Kidney (tissue), 13 donors: ENCODE measurements at regions not wholly inside any gene's neighbourhood (a gene's known extent, or its start where the extent isn't known, plus 50 kb on each side); places are given as distances from the start of the nearest gene placed in this dataset.
"Not testable (repeated sequence)": the region's sequence is repeated elsewhere in the genome, so short reads cannot be mapped to it uniquely, and the experiment has no call there.

Experiments
- DNase-seq, 5 donors: peaks; one replicate each; pipeline ENCODE4 v3.0.0-alpha.2; 2013 to 2020
- FAIRE-seq: peaks from 2 replicates; lab custom pipeline; 2012; peaks lifted over from hg19 to GRCh38; lab: Jason Lieb, UNC
- H3K27ac ChIP-seq, 2 donors: one replicate each; pipeline ENCODE4 v1.7.0; 2013; ENCODE audit warnings: low read depth in 2 of 2, low read length in 2 of 2, inconsistent platforms in 1 of 2
- H3K27me3 ChIP-seq: one replicate; pipeline ENCODE4 v1.7.1; 2013; ENCODE audit warnings: low read length, inconsistent platforms; ENCODE audit not compliant: control insufficient read depth, insufficient read depth
- H3K36me3 ChIP-seq, 3 donors: one replicate each; pipeline versions ENCODE4 v1.7.0 to v1.7.1; 2013; ENCODE audit warnings: low read length in 3 of 3, control low read depth in 1 of 3, inconsistent platforms in 1 of 3; ENCODE audit not compliant: insufficient read depth in 3 of 3, control insufficient read depth in 2 of 3
- H3K4me1 ChIP-seq, 3 donors: one replicate each; pipeline versions ENCODE4 v1.7.0 to v1.7.1; 2013; ENCODE audit warnings: low read length in 3 of 3, inconsistent platforms in 1 of 3, low read depth in 1 of 3; ENCODE audit not compliant: control insufficient read depth in 2 of 3, insufficient read depth in 2 of 3
- H3K4me3 ChIP-seq, 3 donors: one replicate each; pipeline versions ENCODE4 v1.7.0 to v1.8.1; 2013; ENCODE audit warnings: low read length in 3 of 3, control low read depth in 1 of 3, inconsistent platforms in 1 of 3
- H3K9ac ChIP-seq, 3 donors: one replicate each; pipeline versions ENCODE4 v1.7.0 to v1.7.1; 2013; ENCODE audit warnings: low read length in 3 of 3, control low read depth in 1 of 3, inconsistent platforms in 1 of 3
- H3K9me3 ChIP-seq, 3 donors: one replicate each; pipeline versions ENCODE4 v1.7.0 to v1.7.1; 2013; ENCODE audit warnings: low read length in 3 of 3, control low read depth in 1 of 3, inconsistent platforms in 1 of 3; ENCODE audit not compliant: control insufficient read depth in 2 of 3, insufficient read depth in 1 of 3
- intact Hi-C: fragments of 100-400 bp; cut with DNase I; formaldehyde crosslinking; loops from one replicate; pipeline ENCODE4 v1.11.1; 2022
- TF ChIP-seq, protein P1 (sequence below): IDR thresholded peaks from 3 replicates; pipeline ENCODE4 v1.5.1; 2012; ENCODE audit warnings: mild to moderate bottlenecking, moderate library complexity, borderline replicate concordance; ENCODE audit not compliant: insufficient read depth; ENCODE audit errors: extremely low read depth
- donor health status: control.
- donor health status: control.
- donor health status: control.
- donor health status: control.
- donor health status: control.
- donor health status: DM: yes; HTN: yes; CAD: no.
- donor health status: Normal renal cell carcinoma (clear cell type).

DNA sequence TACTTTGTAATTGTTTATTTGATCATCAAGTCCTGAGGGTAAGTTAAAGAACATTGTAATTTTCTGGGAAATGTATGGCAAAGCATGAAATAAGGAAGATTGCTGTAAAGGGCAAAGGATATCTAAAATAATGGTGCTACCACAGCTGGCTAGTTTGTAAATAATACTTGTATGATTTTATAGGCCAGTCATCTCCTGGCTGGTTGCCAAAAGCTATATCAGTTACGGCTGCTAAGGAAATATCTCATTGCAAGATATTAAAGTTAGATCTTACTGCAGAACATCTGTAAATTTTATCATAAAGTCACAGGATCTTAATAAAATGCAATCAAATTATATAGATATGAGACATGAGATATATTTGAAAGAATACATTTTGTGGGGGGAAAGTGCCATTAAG lies 150.8 kb upstream of the CXCL13 start:
- intact Hi-C loops: no loop called here
- no peak for FAIRE-seq

DNA sequence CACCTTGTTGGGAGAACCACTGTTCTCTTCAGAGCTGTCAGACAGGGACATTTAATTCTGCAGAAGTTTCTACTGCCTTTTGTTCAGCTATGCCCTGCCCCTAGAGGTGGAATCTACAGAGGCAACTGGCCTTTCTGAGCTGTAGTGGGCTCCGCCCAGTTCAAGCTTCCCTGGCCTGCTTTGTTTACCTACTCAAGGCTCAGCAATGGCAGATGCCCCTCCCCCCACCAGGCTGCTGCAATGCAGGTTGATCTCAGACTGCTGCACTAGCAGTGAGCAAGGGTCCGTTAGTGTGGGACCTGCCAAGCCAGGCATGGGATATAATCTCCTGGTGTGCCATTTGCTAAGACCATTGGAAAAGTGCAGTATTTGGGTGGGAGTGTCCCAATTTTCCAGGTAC lies 141.5 kb upstream of the CXCL13 start:
- H3K36me3 ChIP-seq, H3K9me3 ChIP-seq, H3K27ac ChIP-seq, H3K4me1 ChIP-seq, FAIRE-seq, intact Hi-C loops, H3K4me3 ChIP-seq, DNase-seq, H3K9ac ChIP-seq, H3K27me3 ChIP-seq: not testable (repeated sequence)

More for the DNA sequence above, 150.8 kb upstream of the CXCL13 start:
- no peak overlapping the region for H3K27ac ChIP-seq
- peak in 1 of 5 donors; percentile 18 for DNase-seq
- TF ChIP-seq, protein P1, sequence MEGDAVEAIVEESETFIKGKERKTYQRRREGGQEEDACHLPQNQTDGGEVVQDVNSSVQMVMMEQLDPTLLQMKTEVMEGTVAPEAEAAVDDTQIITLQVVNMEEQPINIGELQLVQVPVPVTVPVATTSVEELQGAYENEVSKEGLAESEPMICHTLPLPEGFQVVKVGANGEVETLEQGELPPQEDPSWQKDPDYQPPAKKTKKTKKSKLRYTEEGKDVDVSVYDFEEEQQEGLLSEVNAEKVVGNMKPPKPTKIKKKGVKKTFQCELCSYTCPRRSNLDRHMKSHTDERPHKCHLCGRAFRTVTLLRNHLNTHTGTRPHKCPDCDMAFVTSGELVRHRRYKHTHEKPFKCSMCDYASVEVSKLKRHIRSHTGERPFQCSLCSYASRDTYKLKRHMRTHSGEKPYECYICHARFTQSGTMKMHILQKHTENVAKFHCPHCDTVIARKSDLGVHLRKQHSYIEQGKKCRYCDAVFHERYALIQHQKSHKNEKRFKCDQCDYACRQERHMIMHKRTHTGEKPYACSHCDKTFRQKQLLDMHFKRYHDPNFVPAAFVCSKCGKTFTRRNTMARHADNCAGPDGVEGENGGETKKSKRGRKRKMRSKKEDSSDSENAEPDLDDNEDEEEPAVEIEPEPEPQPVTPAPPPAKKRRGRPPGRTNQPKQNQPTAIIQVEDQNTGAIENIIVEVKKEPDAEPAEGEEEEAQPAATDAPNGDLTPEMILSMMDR: no peak
- H3K9me3 ChIP-seq: no peaks in the 10 kb centered on the region
- no peak overlapping the region for H3K9ac ChIP-seq
- H3K4me3 ChIP-seq: no peak overlapping the region
- no peaks in the 10 kb centered on the region for H3K27me3 ChIP-seq
- no peaks in the 10 kb centered on the region for H3K36me3 ChIP-seq
- no peaks in the 10 kb centered on the region for H3K4me1 ChIP-seq

DNA sequence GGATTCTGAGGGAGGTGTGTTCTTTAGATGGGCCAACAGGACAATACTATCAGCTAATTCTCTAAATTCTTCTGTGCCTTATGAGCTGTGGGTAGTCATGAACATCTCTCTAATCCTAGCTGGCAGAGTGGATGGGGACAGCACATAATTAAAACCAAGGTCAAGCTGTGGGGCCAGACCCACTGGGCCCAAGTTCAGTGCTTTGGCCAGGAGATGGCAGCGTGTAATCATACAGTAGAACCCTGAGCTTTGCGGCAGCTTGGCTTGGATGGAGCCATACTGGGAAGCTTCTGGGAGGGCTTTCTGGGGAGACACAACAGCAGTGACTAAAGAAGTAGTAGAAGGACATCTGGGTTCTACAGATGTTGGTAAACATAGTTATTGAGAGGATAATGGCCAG lies 140.3 kb upstream of the CXCL13 start:
- Histone ChIP-seq H3K36me3 (no peaks in the 10 kb centered on the region), H3K9me3 (no peaks in the 10 kb centered on the region), H3K27ac (no peak overlapping the region), H3K4me3 (no peak overlapping the region), H3K27me3 (no peaks in the 10 kb centered on the region), H3K9ac (no peak overlapping the region), H3K4me1 (no peaks in the 10 kb centered on the region)
- TF ChIP-seq, protein P1: peak; percentile 14
- FAIRE-seq (no peak), DNase-seq (no peak)
- intact Hi-C loops: no loop called here

DNA sequence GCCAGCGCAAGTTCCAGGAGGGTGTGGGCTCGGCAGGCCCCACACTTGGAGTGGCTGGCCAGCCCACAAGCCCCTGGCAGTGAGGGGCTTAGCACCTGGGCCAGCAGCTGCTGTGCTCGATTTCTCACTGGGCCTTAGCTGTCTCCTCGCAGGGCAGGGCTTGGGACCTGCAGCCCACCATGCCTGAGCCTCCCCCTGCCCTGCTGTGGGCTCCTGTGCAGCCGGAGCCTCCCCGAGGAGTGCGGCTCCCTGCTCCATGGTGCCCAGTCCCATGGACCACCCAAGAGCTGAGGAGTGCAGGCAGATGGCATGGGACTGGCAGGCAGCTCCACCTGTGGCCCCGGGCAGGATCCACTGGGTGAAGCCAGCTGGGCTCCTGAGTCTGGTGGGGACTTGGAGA lies 139.2 kb upstream of the CXCL13 start:
- Histone ChIP-seq H3K4me3 (no peak overlapping the region), H3K9ac (no peak overlapping the region), H3K9me3 (no peaks in the 10 kb centered on the region), H3K27me3 (no peaks in the 10 kb centered on the region), H3K36me3 (no peaks in the 10 kb centered on the region), H3K4me1 (no peaks in the 10 kb centered on the region), H3K27ac (no peak overlapping the region)
- DNase-seq (no peak), FAIRE-seq (no peak)
- TF ChIP-seq, protein P1: no peak
- intact Hi-C loops: no loop called here
